ENCODE measurements at regions not wholly inside any gene's neighbourhood (a gene's known extent, or its start where the extent isn't known, plus 50 kb on each side); places are given as distances from the start of the nearest gene placed in this dataset.

DNA sequence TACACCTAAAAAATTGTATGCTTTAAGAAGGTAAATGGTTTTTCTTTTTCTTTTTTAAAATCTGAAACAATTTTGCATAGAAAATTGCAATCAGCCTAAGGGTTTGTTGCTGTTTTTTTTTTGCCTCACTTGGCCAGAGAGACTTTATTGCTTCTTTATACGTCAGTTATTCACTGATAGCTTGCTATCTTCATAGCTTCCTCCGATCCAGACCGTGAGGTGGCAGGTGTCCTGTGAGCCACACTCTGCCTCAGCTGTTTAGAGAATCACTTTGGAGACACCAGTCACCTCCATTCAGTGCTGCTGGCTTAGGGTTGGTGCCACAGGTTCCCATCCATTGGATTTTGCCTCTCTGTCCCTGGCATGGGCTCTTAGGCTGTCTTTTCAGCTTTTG, 68.0 kb downstream of the HHEX start (continued):
- TF ChIP-seq ZBTB26 (CRISPR knock-in tag; IDR thresholded peaks at IDR 0.05): no peak
- no peak for TF ChIP-seq HINFP (tag; conservative IDR thresholded peaks at IDR 0.05; ENCODE audit: low read depth)
- peak; percentile 50 for TF ChIP-seq KDM5B (IDR thresholded peaks at IDR 0.05; ENCODE audit: insufficient replicate concordance, low read depth, low read length)
- TF ChIP-seq RAD21 (CRISPR knock-in tag; conservative IDR thresholded peaks at IDR 0.05 in 1 of 2, IDR thresholded peaks at IDR 0.05 in 1 of 2): no peak
- no peak for TF ChIP-seq TEAD1 (CRISPR knock-in tag; IDR thresholded peaks at IDR 0.05)
- 0 out of 2 replicates have a peak, but pooled peaks have one; percentile 0 for TF ChIP-seq ZNF766 (CRISPR knock-in tag; conservative IDR thresholded peaks at IDR 0.05)
- TF ChIP-seq POLR2H (tag; IDR thresholded peaks at IDR 0.05; ENCODE audit: low read depth): peak; percentile 12; the same call in 1 of the 2 replicates
- TF ChIP-seq TGIF2 (CRISPR knock-in tag; IDR thresholded peaks at IDR 0.05): no peak
- no peak for TF ChIP-seq MEF2D (tag; conservative IDR thresholded peaks at IDR 0.05; ENCODE audit: low read depth)
- TF ChIP-seq, protein P1, sequence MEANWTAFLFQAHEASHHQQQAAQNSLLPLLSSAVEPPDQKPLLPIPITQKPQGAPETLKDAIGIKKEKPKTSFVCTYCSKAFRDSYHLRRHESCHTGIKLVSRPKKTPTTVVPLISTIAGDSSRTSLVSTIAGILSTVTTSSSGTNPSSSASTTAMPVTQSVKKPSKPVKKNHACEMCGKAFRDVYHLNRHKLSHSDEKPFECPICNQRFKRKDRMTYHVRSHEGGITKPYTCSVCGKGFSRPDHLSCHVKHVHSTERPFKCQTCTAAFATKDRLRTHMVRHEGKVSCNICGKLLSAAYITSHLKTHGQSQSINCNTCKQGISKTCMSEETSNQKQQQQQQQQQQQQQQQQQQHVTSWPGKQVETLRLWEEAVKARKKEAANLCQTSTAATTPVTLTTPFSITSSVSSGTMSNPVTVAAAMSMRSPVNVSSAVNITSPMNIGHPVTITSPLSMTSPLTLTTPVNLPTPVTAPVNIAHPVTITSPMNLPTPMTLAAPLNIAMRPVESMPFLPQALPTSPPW (CRISPR knock-in tag; IDR thresholded peaks at IDR 0.05): no peak
- 0 out of 2 replicates have a peak, but pooled peaks have one; percentile 33 for TF ChIP-seq CBFA2T2 (conservative IDR thresholded peaks at IDR 0.05)
- TF ChIP-seq NONO (IDR thresholded peaks at IDR 0.05; ENCODE audit: low read depth in 2 of 2, low read length in 1 of 2): no peak
- TF ChIP-seq SMAD3 (CRISPR knock-in tag; conservative IDR thresholded peaks at IDR 0.05): no peak
- TF ChIP-seq POLR3A (IDR thresholded peaks at IDR 0.05; ENCODE audit: borderline replicate concordance, extremely low read depth, insufficient read depth, insufficient read length): no peak
- TF ChIP-seq SNAPC5 (CRISPR knock-in tag; IDR thresholded peaks at IDR 0.05): no peak
- TF ChIP-seq KDM1A (IDR thresholded peaks at IDR 0.05): no peak
- TF ChIP-seq EP300 (IDR thresholded peaks at IDR 0.05; ENCODE audit: low read length): peak; percentile 31; the same call in 1 of the 2 replicates
- TF ChIP-seq TAF7 (tag; IDR thresholded peaks at IDR 0.05): no peak
- TF ChIP-seq RBM39 (optimal IDR thresholded peaks at IDR 0.05; ENCODE audit: low read depth, low read length): no peak
- TF ChIP-seq BRF2 (IDR thresholded peaks at IDR 0.05; ENCODE audit: borderline replicate concordance, insufficient read depth, insufficient read length): no peak
- TF ChIP-seq, protein P2, sequence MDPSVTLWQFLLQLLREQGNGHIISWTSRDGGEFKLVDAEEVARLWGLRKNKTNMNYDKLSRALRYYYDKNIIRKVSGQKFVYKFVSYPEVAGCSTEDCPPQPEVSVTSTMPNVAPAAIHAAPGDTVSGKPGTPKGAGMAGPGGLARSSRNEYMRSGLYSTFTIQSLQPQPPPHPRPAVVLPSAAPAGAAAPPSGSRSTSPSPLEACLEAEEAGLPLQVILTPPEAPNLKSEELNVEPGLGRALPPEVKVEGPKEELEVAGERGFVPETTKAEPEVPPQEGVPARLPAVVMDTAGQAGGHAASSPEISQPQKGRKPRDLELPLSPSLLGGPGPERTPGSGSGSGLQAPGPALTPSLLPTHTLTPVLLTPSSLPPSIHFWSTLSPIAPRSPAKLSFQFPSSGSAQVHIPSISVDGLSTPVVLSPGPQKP (CRISPR knock-in tag; IDR thresholded peaks at IDR 0.05): no peak
- TF ChIP-seq CBFA2T3 (IDR thresholded peaks at IDR 0.05): peak; percentile 43; the same call in 1 of the 2 replicates

Measured in K562 (cell line).